ENCODE measurements at regions not wholly inside any gene's neighbourhood (a gene's known extent, or its start where the extent isn't known, plus 50 kb on each side); places are given as distances from the start of the nearest gene placed in this dataset.

GRCh38 chr3:26049951-26050350, 260.1 kb downstream of the OXSM start:
- ATAC-seq (no peak), FAIRE-seq (no peak)
- 0% methylated on average over 1 of the region's 1 CpG for WGBS (ENCODE audit: insufficient coverage, low coverage, missing lambda C conversion rate)

More at GRCh38 chr3:26049951-26050350, 260.1 kb downstream of the OXSM start:
- BruUV-seq (replicated peaks): no TSS peak
- H3K79me2 ChIP-seq (ENCODE audit: control insufficient read depth, insufficient read depth, low read length): no peaks in the 10 kb centered on the region
- H3K36me3 ChIP-seq (ENCODE audit: control insufficient read depth, insufficient read depth, low read length): no peaks in the 10 kb centered on the region
- no peaks in the 10 kb centered on the region for H4K20me1 ChIP-seq (replicated peaks; ENCODE audit: control insufficient read depth, insufficient read depth, low read length)
- in situ Hi-C loops (cut with MboI): no loop called here
- H2AFZ ChIP-seq (ENCODE audit: low read depth, low read length): no peak overlapping the region
- intact Hi-C loops (cut with micrococcal nuclease): no loop called here
- H3K4me1 ChIP-seq (replicated peaks in 1 of 2; ENCODE audit: control insufficient read depth in 2 of 2, insufficient read depth in 2 of 2, low read length in 2 of 2): no peaks in the 10 kb centered on the region
- no peak overlapping the region for H3K9ac ChIP-seq (ENCODE audit: insufficient read depth in 1 of 2, low read depth in 2 of 2, low read length in 2 of 2)
- H3K27me3 ChIP-seq (ENCODE audit: control insufficient read depth in 2 of 2, insufficient read depth in 2 of 2, low read length in 2 of 2): no peaks in the 10 kb centered on the region
- ChIA-PET POLR2A (no interaction called here), CTCF (ENCODE audit: low intra/inter-chr PET ratio) (no interaction called here)
- no peak overlapping the region for H3K27ac ChIP-seq (ENCODE audit: extremely low read depth, low read depth, low read length)
- H3K9me1 ChIP-seq (ENCODE audit: control insufficient read depth, insufficient read depth, low read length): no peaks in the 10 kb centered on the region
- peaks cover 5% of the 10 kb centered on the region; the same call in 1 of the 2 replicates for H3K9me3 ChIP-seq (replicated peaks; ENCODE audit: control insufficient read depth, insufficient read depth, low read depth, low read length)
- no peak overlapping the region for H3K4me2 ChIP-seq (ENCODE audit: insufficient read depth, low read length)
- no peak overlapping the region for H3K4me3 ChIP-seq
- no peak for TF ChIP-seq ZNF134 (CRISPR knock-in tag; conservative IDR thresholded peaks at IDR 0.05)
- no peak for TF ChIP-seq ZNF277 (CRISPR knock-in tag; IDR thresholded peaks at IDR 0.05; ENCODE audit: borderline replicate concordance)
- no peak for TF ChIP-seq NBN (IDR thresholded peaks at IDR 0.05; ENCODE audit: low read depth)
- TF ChIP-seq PHF8 (IDR thresholded peaks at IDR 0.05; ENCODE audit: borderline replicate concordance, low read length): no peak
- TF ChIP-seq, protein P1, sequence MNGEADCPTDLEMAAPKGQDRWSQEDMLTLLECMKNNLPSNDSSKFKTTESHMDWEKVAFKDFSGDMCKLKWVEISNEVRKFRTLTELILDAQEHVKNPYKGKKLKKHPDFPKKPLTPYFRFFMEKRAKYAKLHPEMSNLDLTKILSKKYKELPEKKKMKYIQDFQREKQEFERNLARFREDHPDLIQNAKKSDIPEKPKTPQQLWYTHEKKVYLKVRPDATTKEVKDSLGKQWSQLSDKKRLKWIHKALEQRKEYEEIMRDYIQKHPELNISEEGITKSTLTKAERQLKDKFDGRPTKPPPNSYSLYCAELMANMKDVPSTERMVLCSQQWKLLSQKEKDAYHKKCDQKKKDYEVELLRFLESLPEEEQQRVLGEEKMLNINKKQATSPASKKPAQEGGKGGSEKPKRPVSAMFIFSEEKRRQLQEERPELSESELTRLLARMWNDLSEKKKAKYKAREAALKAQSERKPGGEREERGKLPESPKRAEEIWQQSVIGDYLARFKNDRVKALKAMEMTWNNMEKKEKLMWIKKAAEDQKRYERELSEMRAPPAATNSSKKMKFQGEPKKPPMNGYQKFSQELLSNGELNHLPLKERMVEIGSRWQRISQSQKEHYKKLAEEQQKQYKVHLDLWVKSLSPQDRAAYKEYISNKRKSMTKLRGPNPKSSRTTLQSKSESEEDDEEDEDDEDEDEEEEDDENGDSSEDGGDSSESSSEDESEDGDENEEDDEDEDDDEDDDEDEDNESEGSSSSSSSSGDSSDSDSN (IDR thresholded peaks at IDR 0.05; ENCODE audit: borderline replicate concordance in 1 of 2, low read depth in 2 of 2, low read length in 2 of 2): no peak
- no peak for TF ChIP-seq HNRNPL (IDR thresholded peaks at IDR 0.05; ENCODE audit: low read depth, low read length)
- DNase-seq (ENCODE audit: extremely low read depth in 1 of 4, low spot score in 3 of 4): no peak

Data from K562 (cell line).